ENCODE measurements at regions not wholly inside any gene's neighbourhood (a gene's known extent, or its start where the extent isn't known, plus 50 kb on each side); places are given as distances from the start of the nearest gene placed in this dataset.
A peak's percentile ranks its signal among the peaks of the same experiment; 100 is the strongest.
"Not testable (repeated sequence)": the region's sequence is repeated elsewhere in the genome, so short reads cannot be mapped to it uniquely, and the experiment has no call there.

GRCh38 chr6:114740547-114740946, 397.7 kb upstream of the HS3ST5 start:
- DNase-seq: no peak

GRCh38 chr6:114739656-114740055, 396.8 kb upstream of the HS3ST5 start:
- no peak for DNase-seq

GRCh38 chr6:114735025-114735735, 392.4 kb upstream of the HS3ST5 start:
- no peak for DNase-seq

GRCh38 chr6:114733596-114733995, 390.8 kb upstream of the HS3ST5 start:
- DNase-seq: no peak

GRCh38 chr6:114718716-114719270, 376.0 kb upstream of the HS3ST5 start:
- DNase-seq: no peak

- DNase-seq: no peak
Observed at GRCh38 chr6:114718186-114718585, 375.4 kb upstream of the HS3ST5 start.

- no peak for DNase-seq
Observed at GRCh38 chr6:114714836-114715507, 372.1 kb upstream of the HS3ST5 start.

GRCh38 chr6:114713690-114714089, 370.9 kb upstream of the HS3ST5 start:
- no peak for DNase-seq

GRCh38 chr6:114712129-114712662, 369.4 kb upstream of the HS3ST5 start:
- no peak for DNase-seq

- peak; percentile 1 for DNase-seq
Observed at GRCh38 chr6:114707081-114707620, 364.3 kb upstream of the HS3ST5 start.

GRCh38 chr6:114690625-114691024, 347.8 kb upstream of the HS3ST5 start:
- no peak for DNase-seq

- no peak for DNase-seq
Observed at GRCh38 chr6:114659513-114659912, 316.7 kb upstream of the HS3ST5 start.

GRCh38 chr6:114651611-114652010, 308.8 kb upstream of the HS3ST5 start:
- no peak for DNase-seq

- DNase-seq: no peak
Observed at GRCh38 chr6:114650891-114651290, 308.1 kb upstream of the HS3ST5 start.

GRCh38 chr6:114649298-114649697, 306.5 kb upstream of the HS3ST5 start:
- no peak for DNase-seq

GRCh38 chr6:114648847-114649246, 306.0 kb upstream of the HS3ST5 start:
- no peak for DNase-seq

GRCh38 chr6:114638341-114638740, 295.5 kb upstream of the HS3ST5 start:
- DNase-seq: no peak

- no peak for DNase-seq
Observed at GRCh38 chr6:114634016-114634415, 291.2 kb upstream of the HS3ST5 start.

GRCh38 chr6:114626226-114626625, 283.4 kb upstream of the HS3ST5 start:
- not testable (repeated sequence) for DNase-seq

GRCh38 chr6:114619621-114620200, 276.9 kb upstream of the HS3ST5 start:
- DNase-seq: no peak

GRCh38 chr6:114611696-114612095, 268.9 kb upstream of the HS3ST5 start:
- DNase-seq: no peak

GRCh38 chr6:114608091-114608490, 265.3 kb upstream of the HS3ST5 start:
- no peak for DNase-seq

- no peak for DNase-seq
Observed at GRCh38 chr6:114605656-114606055, 262.8 kb upstream of the HS3ST5 start.
